H1 (cell line): ENCODE measurements at regions not wholly inside any gene's neighbourhood (a gene's known extent, or its start where the extent isn't known, plus 50 kb on each side); places are given as distances from the start of the nearest gene placed in this dataset.

Experiments
- ASH2L ChIP-seq: fragments of 200-600, 300-600 bp; sonication (generic); IDR thresholded peaks from one replicate; pipeline ENCODE4 v1.7.1; 2017; ENCODE audit warnings: low read length
- CBX8 ChIP-seq: fragments of 300-800, 300-1000 bp; sonication (generic); IDR thresholded peaks from 2 replicates; pipeline ENCODE4 v1.7.1; 2016; ENCODE audit warnings: low read depth, low read length, borderline replicate concordance
- CTCF ChIP-seq, 3 experiments: IDR thresholded peaks; 1 replicate in 2 of 3; 2 replicates in 1 of 3; pipeline versions ENCODE4 v1.5.1 to v1.6.1; 2011; ENCODE audit warnings: low read length in 3 of 3, mild to moderate bottlenecking in 3 of 3, inconsistent platforms in 2 of 3, low read depth in 1 of 3, moderate library complexity in 1 of 3; ENCODE audit not compliant: insufficient read depth in 1 of 3; ENCODE audit errors: control extremely low read depth in 1 of 3
- MAFK ChIP-seq: IDR thresholded peaks from 2 replicates; pipeline ENCODE4 v1.6.1; 2012; ENCODE audit warnings: low read depth, mild to moderate bottlenecking, improper control_type of control experiment, low read length
- POLR2AphosphoS5 ChIP-seq: IDR thresholded peaks from 2 replicates; pipeline ENCODE4 v1.6.1; 2011; ENCODE audit warnings: low read depth, low read length
- SIRT6 ChIP-seq: IDR thresholded peaks from one replicate; pipeline ENCODE4 v1.7.1; 2012; ENCODE audit warnings: low read length, inconsistent platforms

GRCh38 chr3:168812234-168812633 lies 716.5 kb upstream of the GOLIM4 start:
- TF ChIP-seq CTCF (IDR thresholded peaks at IDR 0.05; ENCODE audit: control extremely low read depth in 1 of 3, insufficient read depth in 1 of 3, low read depth in 1 of 3, low read length in 3 of 3) = no peak
- TF ChIP-seq MAFK = no peak
- TF ChIP-seq POLR2AphosphoS5 = no peak
- no peak for TF ChIP-seq SIRT6
- no peak for TF ChIP-seq ASH2L
- no peak for TF ChIP-seq CBX8
